ENCODE measurements at regions not wholly inside any gene's neighbourhood (a gene's known extent, or its start where the extent isn't known, plus 50 kb on each side); places are given as distances from the start of the nearest gene placed in this dataset.

DNA sequence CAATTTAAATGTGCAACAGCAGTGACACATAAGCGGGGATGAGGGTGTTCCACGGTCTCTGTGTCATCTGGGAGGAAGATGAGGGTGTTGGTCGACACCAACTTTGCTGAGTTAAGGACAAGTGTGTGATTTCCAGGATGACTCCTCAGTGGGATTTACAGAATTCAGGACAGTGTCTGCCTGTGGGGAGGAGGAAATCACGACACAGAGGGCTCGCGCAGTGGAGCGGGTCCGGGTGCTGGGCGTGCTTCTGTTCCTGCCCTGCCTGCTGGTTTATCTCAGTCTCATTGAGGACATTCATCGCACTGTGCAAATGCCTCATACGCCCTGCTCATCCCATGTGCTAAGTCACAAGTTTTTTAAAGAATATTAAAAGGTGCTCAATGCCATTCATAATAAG, 73.7 kb upstream of the ADAMTS2 start:
- TF ChIP-seq, protein P1, sequence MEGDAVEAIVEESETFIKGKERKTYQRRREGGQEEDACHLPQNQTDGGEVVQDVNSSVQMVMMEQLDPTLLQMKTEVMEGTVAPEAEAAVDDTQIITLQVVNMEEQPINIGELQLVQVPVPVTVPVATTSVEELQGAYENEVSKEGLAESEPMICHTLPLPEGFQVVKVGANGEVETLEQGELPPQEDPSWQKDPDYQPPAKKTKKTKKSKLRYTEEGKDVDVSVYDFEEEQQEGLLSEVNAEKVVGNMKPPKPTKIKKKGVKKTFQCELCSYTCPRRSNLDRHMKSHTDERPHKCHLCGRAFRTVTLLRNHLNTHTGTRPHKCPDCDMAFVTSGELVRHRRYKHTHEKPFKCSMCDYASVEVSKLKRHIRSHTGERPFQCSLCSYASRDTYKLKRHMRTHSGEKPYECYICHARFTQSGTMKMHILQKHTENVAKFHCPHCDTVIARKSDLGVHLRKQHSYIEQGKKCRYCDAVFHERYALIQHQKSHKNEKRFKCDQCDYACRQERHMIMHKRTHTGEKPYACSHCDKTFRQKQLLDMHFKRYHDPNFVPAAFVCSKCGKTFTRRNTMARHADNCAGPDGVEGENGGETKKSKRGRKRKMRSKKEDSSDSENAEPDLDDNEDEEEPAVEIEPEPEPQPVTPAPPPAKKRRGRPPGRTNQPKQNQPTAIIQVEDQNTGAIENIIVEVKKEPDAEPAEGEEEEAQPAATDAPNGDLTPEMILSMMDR (IDR thresholded peaks at IDR 0.05), result no peak
- no peak for TF ChIP-seq RAD21 (IDR thresholded peaks at IDR 0.05; ENCODE audit: low read length)
- no peak for TF ChIP-seq RCOR1 (IDR thresholded peaks at IDR 0.05; ENCODE audit: low read length)
- no peak for TF ChIP-seq TAF1 (IDR thresholded peaks at IDR 0.05; ENCODE audit: borderline replicate concordance, low read depth, low read length)
- no peak for TF ChIP-seq RFX5 (IDR thresholded peaks at IDR 0.05; ENCODE audit: low read length)
- TF ChIP-seq NRF1 (IDR thresholded peaks at IDR 0.05; ENCODE audit: low read depth, low read length), result no peak

Measured in SK-N-SH (cell line).